Mesendoderm (in vitro differentiated cells): ENCODE measurements at regions not wholly inside any gene's neighbourhood (a gene's known extent, or its start where the extent isn't known, plus 50 kb on each side); places are given as distances from the start of the nearest gene placed in this dataset.

Experiments
- DNase-seq: peaks from one replicate; pipeline ENCODE4 v3.0.0; 2013
- H2AK5ac ChIP-seq: 2 replicates; pipeline ENCODE4 v1.6.1; 2013; ENCODE audit warnings: low read length, inconsistent platforms
- H2BK120ac ChIP-seq: 2 replicates; pipeline ENCODE4 v1.6.1; 2013; ENCODE audit warnings: low read depth, mild to moderate bottlenecking, low read length, moderate library complexity, mixed read lengths
- H2BK15ac ChIP-seq: replicated peaks from 2 replicates; pipeline ENCODE4 v1.6.1; 2013; ENCODE audit warnings: low read depth, mild to moderate bottlenecking, moderate library complexity
- H2BK5ac ChIP-seq: 2 replicates; pipeline ENCODE4 v1.6.1; 2013; ENCODE audit warnings: low read length, inconsistent platforms
- H3K18ac ChIP-seq: 2 replicates; pipeline ENCODE4 v1.6.1; 2013; ENCODE audit warnings: mild to moderate bottlenecking, low read length, mixed read lengths
- H3K23ac ChIP-seq: one replicate; pipeline ENCODE4 v1.6.1; 2013; ENCODE audit warnings: low read length
- H3K27ac ChIP-seq: 2 replicates; pipeline ENCODE4 v1.5.1; 2013; ENCODE audit warnings: low read depth, mild to moderate bottlenecking, inconsistent platforms, low read length, moderate library complexity
- H3K27me3 ChIP-seq: 2 replicates; pipeline ENCODE4 v1.6.1; 2013; ENCODE audit warnings: low read length, control low read depth, mild to moderate bottlenecking, inconsistent platforms; ENCODE audit not compliant: insufficient read depth, poor library complexity
- H3K36me3 ChIP-seq: 2 replicates; pipeline ENCODE4 v1.6.1; 2013; ENCODE audit warnings: low read length, inconsistent platforms; ENCODE audit not compliant: control insufficient read depth, insufficient read depth
- H3K4ac ChIP-seq: one replicate; pipeline ENCODE4 v1.6.1; 2013; ENCODE audit warnings: low read depth, mild to moderate bottlenecking, low read length, moderate library complexity
- H3K4me1 ChIP-seq: 2 replicates; pipeline ENCODE4 v1.6.1; 2013; ENCODE audit warnings: low read depth, low read length, inconsistent platforms; ENCODE audit not compliant: control insufficient read depth
- H3K4me2 ChIP-seq: 2 replicates; pipeline ENCODE4 v1.6.1; 2013; ENCODE audit warnings: low read length
- H3K4me3 ChIP-seq: 2 replicates; pipeline ENCODE4 v1.5.1; 2013; ENCODE audit warnings: mild to moderate bottlenecking, low read length
- H3K56ac ChIP-seq: one replicate; pipeline ENCODE4 v1.6.1; 2013; ENCODE audit warnings: low read length
- H3K79me1 ChIP-seq: 2 replicates; pipeline ENCODE4 v1.6.1; 2013; ENCODE audit warnings: low read length, inconsistent platforms
- H3K79me2 ChIP-seq: 2 replicates; pipeline ENCODE4 v1.6.1; 2013; ENCODE audit warnings: mild to moderate bottlenecking, low read length; ENCODE audit not compliant: control insufficient read depth, insufficient read depth
- H3K9ac ChIP-seq: 2 replicates; pipeline ENCODE4 v1.6.1; 2013; ENCODE audit warnings: low read length, inconsistent platforms
- H4K5ac ChIP-seq: one replicate; pipeline ENCODE4 v1.6.1; 2013; ENCODE audit warnings: low read length
- H4K8ac ChIP-seq: one replicate; pipeline ENCODE4 v1.6.1; 2013; ENCODE audit warnings: low read depth, mild to moderate bottlenecking, control low read depth, low read length, moderate library complexity
- WGBS: extraction: QIAGEN DNeasy Blood & Tissue Kit; methylation state at CpG from one replicate; pipeline ENCODE4 v1.1.7; 2013; ENCODE audit warnings: low lambda C conversion rate, missing lambda C conversion rate; ENCODE audit not compliant: insufficient coverage; ENCODE audit errors: extremely low coverage; 5-methylcytosine and 5-hydroxymethylcytosine counted together

GRCh38 chr12:45565590-45565989 is 163.9 kb upstream of the ARID2 start:
- no peak overlapping the region for H3K23ac ChIP-seq
- H2BK15ac ChIP-seq = no peak overlapping the region
- H3K79me1 ChIP-seq = no peaks in the 10 kb centered on the region
- H3K18ac ChIP-seq = no peak overlapping the region
- no peak overlapping the region for H3K4ac ChIP-seq
- no peak overlapping the region for H2BK120ac ChIP-seq
- H2BK5ac ChIP-seq = no peak overlapping the region
- no peaks in the 10 kb centered on the region for H3K36me3 ChIP-seq
- H4K8ac ChIP-seq = no peak overlapping the region
- DNase-seq = no peak
- no peak overlapping the region for H3K4me2 ChIP-seq
- H3K27me3 ChIP-seq = no peaks in the 10 kb centered on the region
- no peak overlapping the region for H2AK5ac ChIP-seq
- no peak overlapping the region for H3K9ac ChIP-seq
- H4K5ac ChIP-seq = no peak overlapping the region
- H3K56ac ChIP-seq = no peak overlapping the region
- H3K27ac ChIP-seq = no peak overlapping the region
- H3K4me3 ChIP-seq = no peak overlapping the region
- H3K79me2 ChIP-seq = no peaks in the 10 kb centered on the region
- H3K4me1 ChIP-seq = no peaks in the 10 kb centered on the region

GRCh38 chr12:45566257-45566656 is 163.2 kb upstream of the ARID2 start:
- Histone ChIP-seq H2AK5ac (no peak overlapping the region), H3K79me1 (no peaks in the 10 kb centered on the region), H2BK15ac (no peak overlapping the region), H3K36me3 (no peaks in the 10 kb centered on the region), H3K56ac (no peak overlapping the region), H3K79me2 (no peaks in the 10 kb centered on the region), H4K8ac (no peak overlapping the region), H3K4me2 (no peak overlapping the region), H3K4me1 (no peaks in the 10 kb centered on the region), H2BK120ac (no peak overlapping the region), H3K4ac (no peak overlapping the region), H3K9ac (no peak overlapping the region), H3K18ac (no peak overlapping the region), H2BK5ac (no peak overlapping the region), H3K4me3 (no peak overlapping the region), H3K27me3 (no peaks in the 10 kb centered on the region), H4K5ac (no peak overlapping the region), H3K27ac (no peak overlapping the region), H3K23ac (no peak overlapping the region)
- no CpG with 5 or more reads among the region's 2 CpGs for WGBS
- no peak for DNase-seq

- H3K27me3 ChIP-seq = no peaks in the 10 kb centered on the region
- no peak overlapping the region for H2AK5ac ChIP-seq
- no peak overlapping the region for H3K56ac ChIP-seq
- no peak overlapping the region for H2BK15ac ChIP-seq
- no peaks in the 10 kb centered on the region for H3K79me2 ChIP-seq
- H3K27ac ChIP-seq = no peak overlapping the region
- H3K4ac ChIP-seq = no peak overlapping the region
- no peak overlapping the region for H3K4me3 ChIP-seq
- no peaks in the 10 kb centered on the region for H3K36me3 ChIP-seq
- no peak overlapping the region for H3K18ac ChIP-seq
- no peak overlapping the region for H4K5ac ChIP-seq
- no peaks in the 10 kb centered on the region for H3K79me1 ChIP-seq
- DNase-seq = no peak
- no peak overlapping the region for H3K9ac ChIP-seq
- no peak overlapping the region for H2BK5ac ChIP-seq
- no peaks in the 10 kb centered on the region for H3K4me1 ChIP-seq
- no peak overlapping the region for H3K23ac ChIP-seq
- H4K8ac ChIP-seq = no peak overlapping the region
- H2BK120ac ChIP-seq = no peak overlapping the region
- WGBS = no CpG with 5 or more reads among the region's 4 CpGs
- H3K4me2 ChIP-seq = no peak overlapping the region
These were observed 160.7 kb upstream of the ARID2 start for GRCh38 chr12:45568808-45569207.

GRCh38 chr12:45570501-45570900 is 159.0 kb upstream of the ARID2 start:
- Histone ChIP-seq H4K8ac (no peak overlapping the region), H3K4me2 (no peak overlapping the region), H3K79me2 (no peaks in the 10 kb centered on the region), H3K36me3 (no peaks in the 10 kb centered on the region), H2BK15ac (no peak overlapping the region), H2BK120ac (no peak overlapping the region), H3K18ac (no peak overlapping the region), H4K5ac (no peak overlapping the region), H3K23ac (no peak overlapping the region), H3K56ac (no peak overlapping the region), H2AK5ac (no peak overlapping the region), H3K4ac (no peak overlapping the region), H3K4me1 (no peaks in the 10 kb centered on the region), H3K27me3 (no peaks in the 10 kb centered on the region), H3K9ac (no peak overlapping the region), H2BK5ac (no peak overlapping the region), H3K27ac (no peak overlapping the region), H3K79me1 (no peaks in the 10 kb centered on the region), H3K4me3 (no peak overlapping the region)
- WGBS = no CpG with 5 or more reads among the region's 1 CpG
- DNase-seq = no peak

GRCh38 chr12:45572114-45572513 is 157.4 kb upstream of the ARID2 start:
- H2BK5ac ChIP-seq = no peak overlapping the region
- no CpG with 5 or more reads among the region's 1 CpG for WGBS
- no peak overlapping the region for H3K4me3 ChIP-seq
- H3K79me2 ChIP-seq = no peaks in the 10 kb centered on the region
- no peak overlapping the region for H3K9ac ChIP-seq
- no peak overlapping the region for H3K18ac ChIP-seq
- H2AK5ac ChIP-seq = no peak overlapping the region
- H3K36me3 ChIP-seq = no peaks in the 10 kb centered on the region
- H3K23ac ChIP-seq = no peak overlapping the region
- no peak overlapping the region for H3K4ac ChIP-seq
- H3K56ac ChIP-seq = no peak overlapping the region
- H2BK120ac ChIP-seq = no peak overlapping the region
- no peaks in the 10 kb centered on the region for H3K79me1 ChIP-seq
- no peak overlapping the region for H4K8ac ChIP-seq
- no peaks in the 10 kb centered on the region for H3K27me3 ChIP-seq
- H2BK15ac ChIP-seq = no peak overlapping the region
- no peak overlapping the region for H4K5ac ChIP-seq
- no peak overlapping the region for H3K27ac ChIP-seq
- DNase-seq = no peak
- H3K4me1 ChIP-seq = no peaks in the 10 kb centered on the region
- H3K4me2 ChIP-seq = no peak overlapping the region

- Histone ChIP-seq H3K36me3 (no peaks in the 10 kb centered on the region), H3K4me1 (no peaks in the 10 kb centered on the region), H3K23ac (no peak overlapping the region), H4K5ac (no peak overlapping the region), H3K9ac (no peak overlapping the region), H2BK15ac (no peak overlapping the region), H3K79me1 (no peaks in the 10 kb centered on the region), H2BK120ac (no peak overlapping the region), H3K56ac (no peak overlapping the region), H3K4me3 (no peak overlapping the region), H3K18ac (no peak overlapping the region), H2AK5ac (no peak overlapping the region), H3K4me2 (no peak overlapping the region), H3K27ac (no peak overlapping the region), H3K79me2 (no peaks in the 10 kb centered on the region), H4K8ac (no peak overlapping the region), H3K4ac (no peak overlapping the region), H3K27me3 (no peaks in the 10 kb centered on the region), H2BK5ac (no peak overlapping the region)
- no peak for DNase-seq
These were observed 154.1 kb upstream of the ARID2 start for GRCh38 chr12:45575417-45575816.
